ENCODE measurements at regions not wholly inside any gene's neighbourhood (a gene's known extent, or its start where the extent isn't known, plus 50 kb on each side); places are given as distances from the start of the nearest gene placed in this dataset.
A peak's percentile ranks its signal among the peaks of the same experiment; 100 is the strongest.

DNA sequence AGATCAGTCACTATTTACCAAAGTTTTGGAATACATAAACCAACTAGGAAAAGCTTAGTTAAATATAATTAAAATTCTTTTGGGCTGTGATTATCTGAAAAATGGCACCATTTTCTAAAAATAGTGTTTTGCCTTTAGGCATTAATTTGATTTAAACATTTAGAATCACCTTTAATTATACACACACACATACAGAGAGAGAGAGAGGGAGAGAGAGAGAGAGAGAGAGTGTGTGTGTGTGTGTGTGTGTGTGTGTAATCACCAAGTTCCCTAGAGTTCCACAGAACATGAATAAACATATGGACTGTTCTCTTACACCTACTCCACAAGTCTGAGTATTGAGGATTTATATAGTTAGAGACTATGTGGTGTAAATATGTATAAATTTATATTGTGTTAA lies 141.2 kb upstream of the ATXN1 start:
- no peak for DNase-seq (ENCODE audit: low spot score)
- H3K4me1 ChIP-seq (ENCODE audit: insufficient read depth, low read length, poor library complexity, severe bottlenecking) = peaks cover 35% of the 10 kb centered on the region
- no peaks in the 10 kb centered on the region for H3K36me3 ChIP-seq (ENCODE audit: insufficient read depth, low read length, poor library complexity, severe bottlenecking)
- H3K27me3 ChIP-seq (replicated peaks; ENCODE audit: insufficient read depth, low read depth, low read length, poor library complexity) = no peaks in the 10 kb centered on the region
- no TSS peak for BruUV-seq (replicated peaks)
- intact Hi-C loops (cut with micrococcal nuclease; ENCODE audit: unreplicated experiment) = no loop called here
- H3K9me3 ChIP-seq (ENCODE audit: low read depth, low read length, poor library complexity, severe bottlenecking) = no peaks in the 10 kb centered on the region
- TF ChIP-seq, protein P1, sequence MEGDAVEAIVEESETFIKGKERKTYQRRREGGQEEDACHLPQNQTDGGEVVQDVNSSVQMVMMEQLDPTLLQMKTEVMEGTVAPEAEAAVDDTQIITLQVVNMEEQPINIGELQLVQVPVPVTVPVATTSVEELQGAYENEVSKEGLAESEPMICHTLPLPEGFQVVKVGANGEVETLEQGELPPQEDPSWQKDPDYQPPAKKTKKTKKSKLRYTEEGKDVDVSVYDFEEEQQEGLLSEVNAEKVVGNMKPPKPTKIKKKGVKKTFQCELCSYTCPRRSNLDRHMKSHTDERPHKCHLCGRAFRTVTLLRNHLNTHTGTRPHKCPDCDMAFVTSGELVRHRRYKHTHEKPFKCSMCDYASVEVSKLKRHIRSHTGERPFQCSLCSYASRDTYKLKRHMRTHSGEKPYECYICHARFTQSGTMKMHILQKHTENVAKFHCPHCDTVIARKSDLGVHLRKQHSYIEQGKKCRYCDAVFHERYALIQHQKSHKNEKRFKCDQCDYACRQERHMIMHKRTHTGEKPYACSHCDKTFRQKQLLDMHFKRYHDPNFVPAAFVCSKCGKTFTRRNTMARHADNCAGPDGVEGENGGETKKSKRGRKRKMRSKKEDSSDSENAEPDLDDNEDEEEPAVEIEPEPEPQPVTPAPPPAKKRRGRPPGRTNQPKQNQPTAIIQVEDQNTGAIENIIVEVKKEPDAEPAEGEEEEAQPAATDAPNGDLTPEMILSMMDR (conservative IDR thresholded peaks at IDR 0.05; ENCODE audit: low read depth, low read length) = no peak
- no peak for TF ChIP-seq EZH2 (IDR thresholded peaks at IDR 0.05; ENCODE audit: borderline replicate concordance, low read depth, low read length, poor library complexity, severe bottlenecking)
- ChIA-PET POLR2A (ENCODE audit: low non-redundant PET) (interaction anchor here (0.7 kb wide), 1 partner anchor 50 kb away, joined by 6 read pairs; no protein-coding TSS in a partner anchor), CTCF (no interaction called here)
- no peak overlapping the region for H3K4me3 ChIP-seq (ENCODE audit: low read depth, low read length, poor library complexity, severe bottlenecking)
- no peak overlapping the region for H3K27ac ChIP-seq (ENCODE audit: low read depth, low read length, poor library complexity, severe bottlenecking)

DNA sequence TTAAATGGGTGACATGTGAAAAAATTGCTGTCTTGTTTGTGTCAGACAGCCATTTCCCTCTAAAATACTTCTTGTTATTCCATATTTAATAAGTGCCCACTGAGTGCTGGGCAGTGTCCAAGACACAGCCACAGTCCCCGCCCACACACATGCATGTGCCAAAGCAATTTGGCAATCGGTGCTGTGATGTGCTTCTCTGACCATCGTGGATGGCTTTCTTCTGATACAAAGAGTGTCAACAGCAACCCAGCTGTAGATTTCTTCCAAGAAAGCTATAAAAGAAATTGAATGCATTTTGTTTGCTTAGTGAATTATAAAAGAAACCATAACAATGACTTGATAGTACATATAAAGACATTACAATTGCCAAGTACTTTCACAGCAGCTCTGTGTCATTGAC lies 140.5 kb upstream of the ATXN1 start:
- no peak overlapping the region for H3K27ac ChIP-seq (ENCODE audit: low read depth, low read length, poor library complexity, severe bottlenecking)
- no peaks in the 10 kb centered on the region for H3K36me3 ChIP-seq (ENCODE audit: insufficient read depth, low read length, poor library complexity, severe bottlenecking)
- TF ChIP-seq EZH2 (IDR thresholded peaks at IDR 0.05; ENCODE audit: borderline replicate concordance, low read depth, low read length, poor library complexity, severe bottlenecking) = no peak
- TF ChIP-seq, protein P1 (conservative IDR thresholded peaks at IDR 0.05; ENCODE audit: low read depth, low read length) = no peak
- H3K9me3 ChIP-seq (ENCODE audit: low read depth, low read length, poor library complexity, severe bottlenecking) = no peaks in the 10 kb centered on the region
- peaks cover 35% of the 10 kb centered on the region for H3K4me1 ChIP-seq (ENCODE audit: insufficient read depth, low read length, poor library complexity, severe bottlenecking)
- no TSS peak for BruUV-seq (replicated peaks)
- ChIA-PET CTCF (no interaction called here), POLR2A (ENCODE audit: low non-redundant PET) (interaction anchor here (0.7 kb wide), 1 partner anchor 50 kb away, joined by 6 read pairs; no protein-coding TSS in a partner anchor)
- H3K27me3 ChIP-seq (replicated peaks; ENCODE audit: insufficient read depth, low read depth, low read length, poor library complexity) = no peaks in the 10 kb centered on the region
- peak; percentile 57 for DNase-seq (ENCODE audit: low spot score)
- no peak overlapping the region for H3K4me3 ChIP-seq (ENCODE audit: low read depth, low read length, poor library complexity, severe bottlenecking)
- intact Hi-C loops (cut with micrococcal nuclease; ENCODE audit: unreplicated experiment) = no loop called here

DNA sequence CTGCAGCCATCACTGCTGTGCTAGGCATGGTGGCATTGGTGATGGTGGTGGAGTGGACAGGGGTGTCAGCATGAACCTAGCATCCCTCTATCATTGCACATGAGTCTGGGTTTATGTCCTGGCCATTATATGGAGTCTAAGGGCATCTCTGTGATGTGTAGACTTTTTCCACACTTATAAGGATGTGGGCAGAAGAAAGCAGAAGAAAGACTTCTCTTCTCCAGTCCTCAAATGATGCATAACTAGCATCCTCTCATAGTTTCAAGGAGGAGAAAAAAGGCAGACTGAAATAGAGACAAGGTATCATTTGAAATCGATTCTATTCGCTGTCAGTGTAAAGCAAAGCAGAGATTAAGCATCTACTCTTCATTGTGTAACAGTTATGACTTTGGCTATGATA lies 140.0 kb upstream of the ATXN1 start:
- H3K27me3 ChIP-seq (replicated peaks; ENCODE audit: insufficient read depth, low read depth, low read length, poor library complexity) = no peaks in the 10 kb centered on the region
- no TSS peak for BruUV-seq (replicated peaks)
- TF ChIP-seq, protein P1 (conservative IDR thresholded peaks at IDR 0.05; ENCODE audit: low read depth, low read length) = no peak
- H3K9me3 ChIP-seq (ENCODE audit: low read depth, low read length, poor library complexity, severe bottlenecking) = no peaks in the 10 kb centered on the region
- CTCF ChIA-PET = no interaction called here
- peaks cover 35% of the 10 kb centered on the region for H3K4me1 ChIP-seq (ENCODE audit: insufficient read depth, low read length, poor library complexity, severe bottlenecking)
- POLR2A ChIA-PET (ENCODE audit: low non-redundant PET) = no interaction called here
- intact Hi-C loops (cut with micrococcal nuclease; ENCODE audit: unreplicated experiment) = no loop called here
- no peaks in the 10 kb centered on the region for H3K36me3 ChIP-seq (ENCODE audit: insufficient read depth, low read length, poor library complexity, severe bottlenecking)
- no peak overlapping the region for H3K27ac ChIP-seq (ENCODE audit: low read depth, low read length, poor library complexity, severe bottlenecking)
- no peak overlapping the region for H3K4me3 ChIP-seq (ENCODE audit: low read depth, low read length, poor library complexity, severe bottlenecking)
- no peak for DNase-seq (ENCODE audit: low spot score)
